Peyer's patch (tissue), 4 donors: ENCODE measurements at regions not wholly inside any gene's neighbourhood (a gene's known extent, or its start where the extent isn't known, plus 50 kb on each side); places are given as distances from the start of the nearest gene placed in this dataset.
A peak's percentile ranks its signal among the peaks of the same experiment; 100 is the strongest.

ENCODE experiments used
- DNase-seq, 3 donors: peaks; one replicate each; pipeline ENCODE4 v3.0.0-alpha.2; 2017 to 2019
- H3K27ac ChIP-seq, 4 donors: fragments of 200-600 bp; sonication (generic); one replicate each; pipeline ENCODE4 v1.5.1; 2016 to 2019
- H3K27me3 ChIP-seq, 2 donors: fragments of 200-600 bp; sonication (generic); one replicate each; pipeline ENCODE4 v1.5.1; 2019
- H3K36me3 ChIP-seq, 3 donors: fragments of 200-600 bp; sonication (generic); one replicate each; pipeline ENCODE4 v1.5.1; 2016 to 2019
- H3K4me1 ChIP-seq, 4 donors: fragments of 200-600 bp; sonication (generic); one replicate each; pipeline ENCODE4 v1.5.1; 2016 to 2019
- H3K4me3 ChIP-seq, 4 donors: fragments of 200-600 bp; sonication (generic); 1 replicate in 3 of 4; 2 replicates in 1 of 4; pipeline ENCODE4 v1.5.1; 2016 to 2019; ENCODE audit warnings: mild to moderate bottlenecking in 1 of 4
- H3K9me3 ChIP-seq, 4 donors: fragments of 200-600 bp; sonication (generic); one replicate each; pipeline ENCODE4 v1.5.1; 2016 to 2019; ENCODE audit warnings: mild to moderate bottlenecking in 1 of 4
- CTCF ChIP-seq, 6 experiments: fragments of 450-650 bp in 4 of 6; fragments of 200-600 bp in 2 of 6; sonication (generic) in 1 of 6; IDR thresholded peaks; one replicate each; pipeline ENCODE4 v1.5.1; 2017 to 2019; ENCODE audit warnings: antibody characterized with exemption in 6 of 6, mild to moderate bottlenecking in 3 of 6, moderate library complexity in 1 of 6
- POLR2A ChIP-seq, 2 donors: fragments of 450-650 bp; IDR thresholded peaks; one replicate each; pipeline ENCODE4 v1.5.1; 2017; ENCODE audit warnings: antibody characterized with exemption in 2 of 2, mild to moderate bottlenecking in 2 of 2, moderate library complexity in 2 of 2

DNA sequence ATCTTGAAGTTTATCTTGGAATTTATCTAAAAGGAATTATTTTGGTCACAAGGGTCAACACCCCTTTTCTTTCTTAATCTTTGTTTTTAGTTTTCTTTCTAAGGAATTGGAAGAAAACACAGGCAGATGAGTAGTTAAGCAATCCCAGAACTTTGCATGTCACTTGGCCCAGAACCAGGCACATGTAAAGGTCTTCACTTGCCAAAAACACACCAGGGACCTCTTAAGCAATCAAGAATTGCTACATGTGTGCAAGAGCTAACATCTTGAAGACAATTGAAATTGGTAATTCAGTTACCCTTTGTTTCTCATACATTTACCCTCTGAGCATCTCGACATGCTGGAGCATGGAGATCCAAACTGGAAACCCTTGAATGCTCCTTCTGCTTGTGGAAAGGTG is 114.2 kb downstream of the ZC3H11B start:
- H3K4me3 ChIP-seq, result no peak overlapping the region
- DNase-seq, result peak in 1 of 3 donors; percentile 47
- no peaks in the 10 kb centered on the region for H3K36me3 ChIP-seq
- H3K9me3 ChIP-seq, result no peaks in the 10 kb centered on the region
- no peak overlapping the region for H3K27ac ChIP-seq
- no peaks in the 10 kb centered on the region for H3K27me3 ChIP-seq
- TF ChIP-seq CTCF (IDR thresholded peaks at IDR 0.05), result no peak
- no peak for TF ChIP-seq POLR2A (IDR thresholded peaks at IDR 0.05)
- H3K4me1 ChIP-seq, result no peaks in the 10 kb centered on the region

- H3K9me3 ChIP-seq, result no peaks in the 10 kb centered on the region
- no peak for TF ChIP-seq CTCF (IDR thresholded peaks at IDR 0.05)
- TF ChIP-seq POLR2A (IDR thresholded peaks at IDR 0.05), result no peak
- no peak for DNase-seq
- H3K4me3 ChIP-seq, result no peak overlapping the region
- no peaks in the 10 kb centered on the region for H3K27me3 ChIP-seq
- no peak overlapping the region for H3K27ac ChIP-seq
- H3K36me3 ChIP-seq, result no peaks in the 10 kb centered on the region
- no peaks in the 10 kb centered on the region for H3K4me1 ChIP-seq
These were observed 117.0 kb downstream of the ZC3H11B start for GRCh38 chr1:219495737-219496408.

GRCh38 chr1:219492717-219493116 is 120.2 kb downstream of the ZC3H11B start:
- DNase-seq, result no peak
- Histone ChIP-seq H3K27ac (no peak overlapping the region), H3K9me3 (no peaks in the 10 kb centered on the region), H3K4me1 (no peaks in the 10 kb centered on the region), H3K36me3 (no peaks in the 10 kb centered on the region), H3K27me3 (no peaks in the 10 kb centered on the region), H3K4me3 (no peak overlapping the region)
- TF ChIP-seq CTCF (IDR thresholded peaks at IDR 0.05) (no peak), POLR2A (IDR thresholded peaks at IDR 0.05) (no peak)

GRCh38 chr1:219490566-219490965 is 122.3 kb downstream of the ZC3H11B start:
- H3K27me3 ChIP-seq, result no peaks in the 10 kb centered on the region
- DNase-seq, result no peak

GRCh38 chr1:219489636-219490035 is 123.3 kb downstream of the ZC3H11B start:
- no peaks in the 10 kb centered on the region for H3K9me3 ChIP-seq
- no peak for DNase-seq
- H3K27ac ChIP-seq, result no peak overlapping the region
- no peak overlapping the region for H3K4me3 ChIP-seq
- H3K27me3 ChIP-seq, result no peaks in the 10 kb centered on the region
- no peaks in the 10 kb centered on the region for H3K36me3 ChIP-seq
- no peak for TF ChIP-seq CTCF (IDR thresholded peaks at IDR 0.05)
- TF ChIP-seq POLR2A (IDR thresholded peaks at IDR 0.05), result no peak
- H3K4me1 ChIP-seq, result no peaks in the 10 kb centered on the region

More at GRCh38 chr1:219490566-219490965, 122.3 kb downstream of the ZC3H11B start:
- TF ChIP-seq POLR2A (IDR thresholded peaks at IDR 0.05) (no peak), CTCF (IDR thresholded peaks at IDR 0.05) (no peak)
- no peaks in the 10 kb centered on the region for H3K9me3 ChIP-seq
- H3K36me3 ChIP-seq, result no peaks in the 10 kb centered on the region
- no peaks in the 10 kb centered on the region for H3K4me1 ChIP-seq
- H3K4me3 ChIP-seq, result no peak overlapping the region
- no peak overlapping the region for H3K27ac ChIP-seq

GRCh38 chr1:219488275-219488674 is 124.6 kb downstream of the ZC3H11B start:
- no peak for TF ChIP-seq CTCF (IDR thresholded peaks at IDR 0.05)
- TF ChIP-seq POLR2A (IDR thresholded peaks at IDR 0.05), result no peak
- H3K36me3 ChIP-seq, result no peaks in the 10 kb centered on the region
- no peak for DNase-seq
- no peak overlapping the region for H3K27ac ChIP-seq
- H3K4me3 ChIP-seq, result no peak overlapping the region
- H3K4me1 ChIP-seq, result no peaks in the 10 kb centered on the region
- H3K9me3 ChIP-seq, result no peaks in the 10 kb centered on the region
- H3K27me3 ChIP-seq, result no peaks in the 10 kb centered on the region
